ENCODE measurements at regions not wholly inside any gene's neighbourhood (a gene's known extent, or its start where the extent isn't known, plus 50 kb on each side); places are given as distances from the start of the nearest gene placed in this dataset.

GRCh38 chr3:35549690-35550089 lies 89.6 kb upstream of the ARPP21 start:
- DNase-seq: no peak

GRCh38 chr3:35562141-35562540 lies 77.2 kb upstream of the ARPP21 start:
- no peak for DNase-seq

GRCh38 chr3:35565048-35565447 lies 74.3 kb upstream of the ARPP21 start:
- no peak for DNase-seq
